Endodermal cell (in vitro differentiated cells): ENCODE measurements at regions not wholly inside any gene's neighbourhood (a gene's known extent, or its start where the extent isn't known, plus 50 kb on each side); places are given as distances from the start of the nearest gene placed in this dataset.
"Not testable (repeated sequence)": the region's sequence is repeated elsewhere in the genome, so short reads cannot be mapped to it uniquely, and the experiment has no call there.

Experiments
- DNase-seq: peaks from one replicate; pipeline ENCODE4 v3.0.0-alpha.2; 2017
- H3K27ac ChIP-seq: 2 replicates; pipeline ENCODE4 v1.5.1; 2013; ENCODE audit warnings: mild to moderate bottlenecking, low read depth, low read length, moderate library complexity
- H3K27me3 ChIP-seq: 2 replicates; pipeline ENCODE4 v1.6.1; 2013; ENCODE audit warnings: mild to moderate bottlenecking, low read length, moderate library complexity; ENCODE audit not compliant: insufficient read depth, control insufficient read depth, poor library complexity, severe bottlenecking
- H3K36me3 ChIP-seq: 2 replicates; pipeline ENCODE4 v1.7.0; 2013; ENCODE audit warnings: mild to moderate bottlenecking, low read length, moderate library complexity; ENCODE audit not compliant: control insufficient read depth, insufficient read depth
- H3K4me1 ChIP-seq: one replicate; pipeline ENCODE4 v1.7.0; 2013; ENCODE audit warnings: low read length; ENCODE audit not compliant: control insufficient read depth, insufficient read depth
- H3K4me3 ChIP-seq: 2 replicates; pipeline ENCODE4 v1.5.1; 2013; ENCODE audit warnings: mild to moderate bottlenecking, low read length, moderate library complexity
- H3K9ac ChIP-seq: 2 replicates; pipeline ENCODE4 v1.6.1; 2013; ENCODE audit warnings: mild to moderate bottlenecking, low read length, moderate library complexity; ENCODE audit not compliant: poor library complexity, severe bottlenecking; ENCODE audit errors: extremely low read depth
- H3K9me3 ChIP-seq: 2 replicates; pipeline ENCODE4 v1.6.1; 2013; ENCODE audit warnings: mild to moderate bottlenecking, low read length, moderate library complexity; ENCODE audit not compliant: control insufficient read depth
- H3K27ac Mint-ChIP-seq: 2 replicates; pipeline ENCODE4 v1.8.0; 2020; ENCODE audit warnings: mixed read lengths
- H3K27me3 Mint-ChIP-seq: 2 replicates; pipeline ENCODE4 v1.8.0; 2021; ENCODE audit warnings: mild to moderate bottlenecking, mixed read lengths; ENCODE audit not compliant: insufficient read depth
- H3K36me3 Mint-ChIP-seq: 2 replicates; pipeline ENCODE4 v1.8.0; 2020; ENCODE audit warnings: low read depth, mixed read lengths
- H3K4me1 Mint-ChIP-seq: 2 replicates; pipeline ENCODE4 v1.8.0; 2020; ENCODE audit warnings: mixed read lengths
- H3K4me3 Mint-ChIP-seq: 2 replicates; pipeline ENCODE4 v1.8.0; 2020; ENCODE audit warnings: mild to moderate bottlenecking, moderate library complexity, mixed read lengths
- H3K9me3 Mint-ChIP-seq: 2 replicates; pipeline ENCODE4 v1.8.0; 2020; ENCODE audit warnings: mild to moderate bottlenecking, mixed read lengths
- CTCF ChIP-seq: fragments of 200-600 bp; sonication (generic); conservative IDR thresholded peaks from 2 replicates; pipeline ENCODE4 v1.5.0; 2021; ENCODE audit warnings: antibody characterized with exemption, mild to moderate bottlenecking
- WGBS, 2 experiments: methylation state at CpG; one replicate each; pipeline versions ENCODE4 v1.1.5 to v1.1.7; 2013; ENCODE audit warnings: missing lambda C conversion rate in 2 of 2, mixed read lengths in 1 of 2; ENCODE audit not compliant: insufficient coverage in 1 of 2, insufficient read length in 1 of 2; 5-methylcytosine and 5-hydroxymethylcytosine counted together

- H3K9ac ChIP-seq = no peak overlapping the region
- no peak for TF ChIP-seq CTCF
- WGBS, 2 experiments = 60 to 69% methylated on average over 2 to 18 of the region's 18 CpGs
- no peaks in the 10 kb centered on the region for H3K36me3 ChIP-seq
- Mint-ChIP-seq H3K9me3 (no peaks in the 10 kb centered on the region), H3K4me3 (no peak overlapping the region), H3K36me3 (no peaks in the 10 kb centered on the region), H3K27ac (no peak overlapping the region), H3K4me1 (no peaks in the 10 kb centered on the region), H3K27me3 (no peaks in the 10 kb centered on the region)
- no peak overlapping the region for H3K27ac ChIP-seq
- no peak overlapping the region for H3K4me3 ChIP-seq
- H3K4me1 ChIP-seq = no peaks in the 10 kb centered on the region
- H3K9me3 ChIP-seq = no peaks in the 10 kb centered on the region
- no peak for DNase-seq
- H3K27me3 ChIP-seq = no peaks in the 10 kb centered on the region
These were observed 194.7 kb downstream of the KDM5D start for GRCh38 chrY:19549671-19550466.

DNA sequence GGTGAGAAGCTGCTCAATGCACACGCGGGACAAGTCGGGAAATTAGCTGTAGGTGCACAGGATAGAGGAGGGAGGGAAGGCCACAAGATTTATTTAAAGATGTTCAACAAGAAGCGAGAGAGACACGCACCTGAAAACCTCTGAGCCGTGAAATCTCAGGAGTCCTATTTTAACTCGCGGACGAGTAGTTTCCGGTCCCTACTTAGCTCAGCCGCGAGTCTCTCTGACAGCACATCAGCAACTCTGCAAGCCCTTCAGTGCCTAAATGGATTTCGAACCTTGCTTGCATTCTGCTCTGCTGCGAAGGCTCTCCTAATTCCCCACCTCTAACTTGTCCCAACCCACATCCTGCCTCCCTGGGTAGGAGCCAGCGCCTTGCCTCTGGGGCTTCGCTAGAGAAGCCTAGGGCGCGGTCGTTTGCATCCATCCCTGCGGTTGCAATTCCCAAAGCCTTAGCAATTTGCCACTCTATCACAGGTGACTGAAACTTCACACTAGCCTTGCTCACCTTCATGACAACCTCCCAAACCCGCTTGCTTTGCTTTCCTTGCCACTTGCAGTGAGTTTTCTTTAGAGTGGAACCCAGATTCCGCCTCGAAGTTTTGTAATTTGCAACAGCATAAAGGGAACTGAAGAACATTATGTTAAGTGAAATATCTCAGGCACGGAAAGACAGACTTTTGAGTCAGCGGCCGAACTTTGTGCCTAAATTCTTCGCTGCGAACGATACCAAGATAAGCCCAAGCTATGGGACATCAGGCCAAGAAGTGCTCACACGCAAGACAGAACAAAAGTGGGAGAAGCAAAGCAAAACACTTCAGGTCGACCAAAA, 202.8 kb downstream of the KDM5D start:
- Mint-ChIP-seq H3K4me1 (no peaks in the 10 kb centered on the region), H3K27me3 (no peaks in the 10 kb centered on the region), H3K36me3 (no peaks in the 10 kb centered on the region), H3K4me3 (no peak overlapping the region), H3K9me3 (no peaks in the 10 kb centered on the region), H3K27ac (no peak overlapping the region)
- Histone ChIP-seq H3K27ac (no peak overlapping the region), H3K9me3 (no peaks in the 10 kb centered on the region), H3K9ac (no peak overlapping the region), H3K4me1 (no peaks in the 10 kb centered on the region), H3K36me3 (no peaks in the 10 kb centered on the region), H3K4me3 (no peak overlapping the region), H3K27me3 (no peaks in the 10 kb centered on the region)
- no peak for TF ChIP-seq CTCF
- 33 to 66% methylated on average over 6 to 31 of the region's 31 CpGs for WGBS, 2 experiments
- DNase-seq = no peak

DNA sequence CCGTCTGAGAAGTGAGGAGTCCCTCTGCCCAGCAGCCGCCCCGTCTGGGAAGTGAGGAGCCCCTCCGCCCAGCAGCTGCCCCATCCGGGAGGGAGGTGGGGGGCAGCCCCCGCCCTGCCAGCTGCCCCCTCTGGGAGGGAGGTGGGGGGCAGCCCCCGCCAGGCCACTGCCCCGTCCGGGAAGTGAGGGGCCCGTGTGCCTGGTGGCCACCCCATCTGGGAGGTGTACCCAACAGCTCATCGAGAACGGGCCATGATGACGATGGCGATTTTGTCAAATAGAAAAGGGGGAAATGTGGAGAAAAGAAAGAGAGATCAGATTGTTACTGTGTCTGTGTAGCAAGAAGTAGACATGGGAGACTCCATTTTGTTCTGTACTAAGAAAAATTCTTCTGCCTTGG, 208.8 kb downstream of the KDM5D start:
- H3K27ac ChIP-seq, H3K36me3 ChIP-seq, H3K4me1 ChIP-seq, H3K27me3 Mint-ChIP-seq, H3K36me3 Mint-ChIP-seq, H3K27me3 ChIP-seq, H3K4me3 Mint-ChIP-seq, H3K4me1 Mint-ChIP-seq, H3K27ac Mint-ChIP-seq, H3K9me3 Mint-ChIP-seq, H3K9ac ChIP-seq, H3K9me3 ChIP-seq, DNase-seq, H3K4me3 ChIP-seq: not testable (repeated sequence)
- WGBS, 2 experiments = 80 to 93% methylated on average over 1 to 10 of the region's 14 CpGs
